DMS53 (cell line): ENCODE measurements at regions not wholly inside any gene's neighbourhood (a gene's known extent, or its start where the extent isn't known, plus 50 kb on each side); places are given as distances from the start of the nearest gene placed in this dataset.
"Not testable (repeated sequence)": the region's sequence is repeated elsewhere in the genome, so short reads cannot be mapped to it uniquely, and the experiment has no call there.

Experiments used
- DNase-seq: peaks from one replicate; lab custom pipeline; 2025; lab: John Stamatoyannopoulos, UW

GRCh38 chr3:72082776-72083462 lies 298.0 kb upstream of the PROK2 start:
- no peak for DNase-seq

DNA sequence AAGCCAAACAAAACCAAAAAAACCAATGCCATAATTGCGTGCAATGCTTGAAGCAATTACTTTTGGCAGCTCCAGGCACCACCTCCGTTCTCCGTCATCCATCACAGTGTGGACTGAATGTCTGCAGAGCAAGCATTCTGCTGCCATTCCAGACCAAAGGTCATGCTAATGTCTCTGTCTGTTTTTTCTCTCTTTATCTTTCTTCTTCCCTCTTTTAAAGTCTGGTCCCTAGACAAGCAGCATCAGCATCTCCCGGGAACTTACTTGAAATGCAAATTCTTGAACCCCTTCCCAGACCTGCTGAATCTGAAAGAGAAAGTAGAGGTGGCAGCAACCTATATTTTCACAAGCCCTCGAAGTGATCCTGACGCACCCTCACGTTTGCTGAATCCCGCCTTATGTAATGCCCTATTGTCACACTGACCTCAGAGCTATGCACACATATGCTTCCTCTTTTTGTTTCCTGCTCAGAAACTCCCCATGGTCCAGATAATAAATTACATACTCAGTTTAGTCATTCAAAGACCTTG lies 297.3 kb upstream of the PROK2 start:
- DNase-seq: no peak

DNA sequence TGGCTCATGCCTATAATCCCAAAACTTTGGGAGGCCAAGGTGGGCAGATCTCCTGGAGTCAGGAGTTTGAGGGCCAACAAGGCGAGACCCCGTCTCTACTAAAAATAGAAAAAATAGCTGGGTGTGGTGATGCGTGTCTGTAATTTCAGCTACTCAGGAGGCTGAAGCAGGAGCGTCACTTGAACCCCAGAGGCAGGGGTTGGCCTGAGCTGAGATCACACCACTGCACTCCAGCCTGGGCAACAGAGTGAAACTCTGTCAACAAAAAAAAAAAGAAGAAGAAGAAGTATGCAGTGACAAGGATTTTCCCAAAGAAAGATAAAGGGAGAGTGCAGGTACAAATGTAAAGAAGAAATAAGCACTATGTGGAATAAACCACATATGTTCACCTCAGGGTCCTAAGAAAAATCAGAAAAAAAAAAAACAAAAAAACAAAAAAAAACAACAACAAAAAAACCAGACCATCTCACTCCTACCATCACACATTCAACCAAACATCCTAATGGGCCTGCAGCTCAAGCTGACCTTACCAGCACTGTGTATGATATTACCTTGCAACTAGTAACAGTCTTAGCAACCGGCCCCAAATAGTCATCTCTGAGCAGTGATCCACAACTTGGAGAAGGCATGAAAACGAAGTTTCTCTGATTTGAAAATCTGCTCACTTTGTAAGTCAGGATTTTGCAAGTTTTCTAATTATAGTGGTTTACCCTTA lies 296.7 kb upstream of the PROK2 start:
- no peak for DNase-seq

DNA sequence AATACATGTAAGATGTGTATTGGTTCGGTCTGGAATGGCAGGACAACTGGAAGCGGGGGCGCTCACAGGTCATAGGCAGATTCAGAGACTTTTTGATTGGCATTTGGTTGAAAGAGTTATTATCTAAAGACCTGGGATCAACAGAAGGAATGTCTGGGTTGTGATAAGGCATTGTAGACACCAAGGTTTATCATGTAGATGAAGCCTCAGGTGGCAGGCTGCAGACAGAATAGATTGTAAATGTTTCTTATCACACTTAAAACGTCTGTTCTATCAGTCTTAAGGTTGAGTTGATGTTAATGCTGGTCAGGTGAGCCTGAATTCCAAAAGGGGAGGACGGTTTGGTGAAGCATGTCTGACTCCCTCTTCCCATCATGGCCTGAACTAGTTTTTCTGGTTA lies 295.9 kb upstream of the PROK2 start:
- no peak for DNase-seq

DNA sequence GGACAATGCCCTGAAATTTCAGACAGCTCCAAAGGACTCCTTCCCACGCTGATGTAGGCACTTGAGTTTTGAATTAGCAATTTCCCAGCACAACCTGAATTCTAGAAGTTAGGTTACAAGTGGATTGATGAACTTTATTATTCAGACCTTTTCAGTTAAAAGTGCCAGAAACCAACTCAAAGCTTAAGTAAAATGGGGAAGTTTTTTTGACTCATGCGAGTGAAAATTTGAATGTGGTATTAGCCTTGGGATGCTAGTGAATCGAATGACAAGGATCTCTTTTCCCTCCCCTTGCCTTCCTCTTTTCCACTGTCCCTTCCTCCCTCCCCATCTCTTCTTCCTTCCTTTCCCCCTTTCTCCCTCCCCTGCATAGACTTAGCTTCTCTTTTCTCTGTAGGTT lies 295.1 kb upstream of the PROK2 start:
- DNase-seq: no peak

DNA sequence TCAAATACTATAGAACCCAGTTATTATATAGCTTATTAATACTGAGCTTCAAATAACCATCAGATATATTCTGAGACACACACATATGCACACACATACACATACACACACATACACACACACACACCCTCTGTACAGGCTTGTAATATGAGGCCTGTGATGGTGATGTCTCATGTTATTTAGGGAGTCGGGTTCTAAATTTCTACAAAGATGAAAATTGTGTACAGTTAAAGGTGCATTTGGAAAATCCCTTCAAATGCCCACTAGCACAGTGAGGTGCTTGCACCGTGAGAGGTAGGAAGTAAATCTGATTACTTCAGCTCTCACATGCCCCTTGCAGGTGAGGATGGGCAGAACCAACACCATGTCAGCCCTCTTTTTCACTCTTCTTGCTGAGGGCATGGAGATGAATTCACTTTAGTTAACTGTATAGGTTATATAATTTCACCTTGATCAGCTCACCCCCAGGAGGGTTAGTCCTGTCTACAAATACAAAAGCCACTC lies 294.5 kb upstream of the PROK2 start:
- DNase-seq: no peak

DNA sequence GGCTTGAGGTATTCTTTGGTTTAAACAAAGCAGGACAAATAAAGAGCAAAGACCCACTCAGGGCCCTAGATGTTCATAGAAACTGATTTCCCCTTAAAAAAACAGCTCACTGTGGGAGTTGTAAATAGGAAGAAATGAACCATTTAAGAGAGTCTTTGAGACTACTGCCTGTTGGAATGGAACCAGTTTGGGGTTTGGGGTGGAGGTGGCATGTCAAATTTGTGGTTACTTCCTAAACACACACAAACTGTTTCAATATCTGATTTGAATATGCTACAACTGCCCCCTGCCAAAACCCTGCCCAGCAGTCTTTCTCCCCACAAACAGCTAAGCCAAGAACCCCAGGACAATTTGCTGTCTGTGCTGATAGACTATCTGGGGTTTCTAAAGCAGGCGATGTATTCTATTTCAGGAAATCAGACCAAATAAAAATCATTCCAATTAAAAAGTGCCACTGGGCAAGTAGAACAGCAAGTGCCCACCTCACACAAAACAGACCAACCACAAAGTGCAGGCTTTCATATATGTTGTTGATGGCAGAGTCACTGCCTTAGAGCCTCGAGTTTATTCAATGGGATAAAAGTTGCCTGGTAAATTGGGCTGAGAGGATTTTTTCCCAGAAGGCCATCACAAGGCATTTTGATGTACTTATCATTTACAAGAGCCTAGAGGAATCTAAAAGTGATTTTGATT lies 293.9 kb upstream of the PROK2 start:
- no peak for DNase-seq

GRCh38 chr3:72077473-72078259 lies 292.7 kb upstream of the PROK2 start:
- no peak for DNase-seq

GRCh38 chr3:72075848-72076247 lies 290.9 kb upstream of the PROK2 start:
- DNase-seq: peak; percentile 1

DNA sequence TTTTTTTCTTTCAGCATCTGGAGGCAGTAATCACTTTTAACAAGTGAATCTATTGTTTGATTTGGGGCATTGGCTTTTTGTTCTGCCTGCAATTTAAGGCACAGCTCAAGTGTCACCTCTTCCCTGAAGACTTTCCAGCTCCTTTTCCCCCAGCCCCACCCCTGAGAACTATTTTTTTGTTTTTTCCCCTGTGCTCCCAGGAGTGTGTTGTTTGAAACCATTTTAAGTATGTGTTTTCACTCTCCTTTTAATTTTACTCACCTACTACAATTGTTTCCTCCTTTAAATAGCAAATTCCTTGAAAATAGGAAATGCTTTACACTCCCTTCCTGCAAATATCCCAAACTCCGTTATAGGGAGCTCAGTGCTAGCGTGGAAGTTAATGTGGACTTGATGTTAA lies 286.7 kb upstream of the PROK2 start:
- DNase-seq: no peak

GRCh38 chr3:72070005-72070404 lies 285.1 kb upstream of the PROK2 start:
- no peak for DNase-seq

GRCh38 chr3:72069543-72069942 lies 284.6 kb upstream of the PROK2 start:
- DNase-seq: no peak

GRCh38 chr3:72068621-72069020 lies 283.7 kb upstream of the PROK2 start:
- no peak for DNase-seq

DNA sequence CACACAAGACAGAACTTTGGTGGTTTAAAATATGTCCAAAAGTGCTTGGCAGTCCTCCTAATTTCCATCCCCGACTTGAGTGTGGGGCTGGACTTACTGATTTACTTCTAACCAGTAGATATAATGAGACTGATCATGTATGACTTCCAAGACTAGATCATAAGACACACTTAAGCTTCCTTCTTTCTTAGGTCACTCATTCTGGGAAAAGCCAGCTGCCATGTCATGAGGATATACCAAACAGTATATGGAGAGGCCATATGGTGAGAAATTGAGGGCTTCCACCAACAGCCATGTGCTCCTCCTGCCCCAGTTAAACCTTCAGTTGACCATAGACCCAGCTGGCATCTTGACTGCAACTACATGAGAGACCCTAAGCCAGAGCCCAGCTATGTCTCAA lies 282.8 kb upstream of the PROK2 start:
- no peak for DNase-seq

DNA sequence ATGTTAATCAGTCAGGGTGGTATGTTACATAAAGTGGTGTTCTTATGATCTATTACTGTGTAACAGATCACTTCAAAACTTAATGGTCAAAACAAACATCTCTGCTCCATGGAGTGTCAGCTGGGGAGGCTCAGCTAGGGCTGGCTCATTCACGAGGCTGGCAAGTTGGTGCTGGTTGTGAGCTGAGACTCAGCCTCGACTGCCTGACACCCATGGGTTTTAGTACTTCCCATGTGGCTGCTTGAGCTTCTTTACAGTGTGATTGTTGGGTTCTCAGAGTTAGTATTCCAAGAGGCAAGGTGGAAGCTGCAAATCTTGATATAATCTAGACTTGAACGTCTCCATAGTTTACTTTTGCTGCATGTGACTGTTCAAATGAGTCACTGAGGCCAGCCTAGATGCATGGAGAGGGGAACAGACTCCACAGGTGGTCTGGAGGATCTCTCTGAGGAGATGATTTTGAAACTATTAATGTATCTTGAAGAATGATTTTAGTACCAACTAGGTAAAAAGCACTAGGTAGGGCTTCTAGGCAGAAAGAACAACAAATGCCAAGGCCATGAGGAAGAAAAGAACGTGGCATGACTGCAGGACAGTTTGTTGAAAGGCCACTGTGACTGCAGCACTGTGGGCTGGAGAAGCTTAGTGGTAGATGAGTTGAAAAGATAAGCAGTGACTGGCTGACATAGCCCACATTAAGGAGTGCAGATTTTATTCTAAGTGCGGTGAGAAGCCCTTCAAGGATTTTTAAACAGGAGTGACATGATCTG lies 281.1 kb upstream of the PROK2 start:
- DNase-seq: no peak

DNA sequence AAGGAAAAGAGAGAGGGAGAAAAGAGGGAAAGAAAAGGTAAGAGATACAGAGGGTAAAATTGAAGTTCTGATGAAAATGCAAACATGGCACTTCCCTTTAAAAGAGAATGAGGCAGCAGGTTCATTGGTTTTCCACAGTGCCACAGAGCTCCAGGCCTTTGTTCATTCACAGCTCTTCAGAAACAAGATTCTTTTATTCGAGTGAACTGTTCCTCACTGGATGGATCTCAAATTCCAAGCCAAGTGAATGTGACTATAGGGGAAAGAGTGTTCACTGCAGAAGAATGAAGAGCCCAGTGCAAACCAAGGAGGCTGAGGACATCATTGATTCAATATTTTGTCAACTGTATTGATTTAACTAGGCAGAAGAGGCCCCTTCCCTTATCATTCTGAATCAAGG lies 280.3 kb upstream of the PROK2 start:
- no peak for DNase-seq

GRCh38 chr3:72064727-72065126 lies 279.8 kb upstream of the PROK2 start:
- not testable (repeated sequence) for DNase-seq

GRCh38 chr3:72062017-72062416 lies 277.1 kb upstream of the PROK2 start:
- no peak for DNase-seq

GRCh38 chr3:72060447-72061034 lies 275.6 kb upstream of the PROK2 start:
- DNase-seq: no peak

GRCh38 chr3:72058493-72059081 lies 273.6 kb upstream of the PROK2 start:
- no peak for DNase-seq
